Right ventricle myocardium superior (tissue), 1 donor: ENCODE measurements at regions not wholly inside any gene's neighbourhood (a gene's known extent, or its start where the extent isn't known, plus 50 kb on each side); places are given as distances from the start of the nearest gene placed in this dataset.
"Not testable (repeated sequence)": the region's sequence is repeated elsewhere in the genome, so short reads cannot be mapped to it uniquely, and the experiment has no call there.

Source experiments
- ATAC-seq: fragments of 200-7000 bp; cut with Tn5 transposase; one replicate; pipeline ENCODE4 v1.9.1; 2020; ENCODE audit warnings: mild to moderate bottlenecking; ENCODE audit not compliant: poor library complexity
- DNase-seq: peaks from one replicate; pipeline ENCODE4 v3.0.0-alpha.2; 2020
- intact Hi-C: fragments of 100-400 bp; cut with DNase I; formaldehyde crosslinking; loops from one replicate; pipeline ENCODE4 v1.11.2; 2022
- donor health status: DM: no; HTN: yes; CAD: no; lungs with severe emphysema.

GRCh38 chr16:65833171-65833871, 533.2 kb upstream of the CDH5 start:
- DNase-seq (no peak), ATAC-seq (no peak)
- intact Hi-C loops = no loop called here

- intact Hi-C loops = no loop called here
- ATAC-seq = no peak
- DNase-seq = no peak
Observed at GRCh38 chr16:65832679-65833078, 533.8 kb upstream of the CDH5 start.

DNA sequence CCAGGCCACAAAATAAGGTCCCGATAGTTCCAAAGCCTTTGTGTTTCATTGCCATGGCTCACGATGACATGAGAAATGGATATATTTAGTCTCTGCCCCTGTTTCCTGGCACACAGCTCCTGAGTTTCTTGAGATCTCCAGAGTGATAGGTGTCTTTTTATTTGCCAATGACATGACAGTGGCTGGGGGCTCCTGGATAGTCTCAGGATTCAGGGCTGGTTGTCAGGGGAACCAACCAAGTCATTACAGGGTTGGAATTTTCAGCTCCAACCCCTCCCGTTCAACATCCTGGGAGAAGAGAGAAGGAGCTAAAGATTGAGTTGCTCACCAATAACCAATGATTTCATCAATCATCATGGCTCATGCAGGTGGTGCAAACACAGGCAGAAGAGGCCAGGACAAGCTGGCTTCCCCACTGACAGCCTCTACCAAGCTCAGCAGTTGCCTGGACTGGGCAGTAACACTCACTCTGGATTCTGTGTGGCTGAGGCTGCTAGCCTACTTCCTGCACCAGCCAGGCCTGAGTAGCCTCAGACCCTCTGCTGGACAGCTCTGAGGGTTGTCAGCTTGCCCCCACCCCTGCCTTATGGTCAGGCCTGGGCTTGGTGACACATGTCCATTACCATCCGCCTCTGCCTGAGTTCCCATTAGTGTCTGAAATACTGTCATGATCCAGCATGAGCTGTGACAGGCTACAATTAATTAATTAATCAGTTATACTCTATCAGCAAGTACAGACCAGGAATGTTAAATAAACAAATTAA, 534.4 kb upstream of the CDH5 start:
- DNase-seq (no peak), ATAC-seq (no peak)
- intact Hi-C loops = no loop called here

- DNase-seq (no peak), ATAC-seq (no peak)
- intact Hi-C loops = no loop called here
Observed at GRCh38 chr16:65829076-65829475, 537.4 kb upstream of the CDH5 start.

DNA sequence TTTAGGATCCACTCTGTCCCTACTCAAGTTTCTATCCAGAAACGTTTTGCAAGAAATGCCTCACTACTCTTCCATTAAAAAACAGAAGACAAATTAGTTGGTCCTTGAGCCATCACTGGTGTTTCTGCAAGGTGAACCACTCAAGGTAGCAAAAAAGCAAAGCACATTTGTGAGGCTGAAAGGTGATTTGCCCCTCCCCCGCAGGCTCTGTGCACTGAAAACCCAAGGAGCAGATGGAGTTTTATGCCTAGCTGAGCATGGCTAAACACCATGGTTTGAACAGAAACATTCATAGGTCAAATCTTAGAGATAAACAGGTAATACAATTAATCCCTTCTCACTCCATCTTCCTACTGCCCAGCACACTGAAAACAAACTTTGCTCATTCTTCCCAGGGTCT, 538.2 kb upstream of the CDH5 start:
- DNase-seq (no peak), ATAC-seq (no peak)
- intact Hi-C loops = no loop called here

DNA sequence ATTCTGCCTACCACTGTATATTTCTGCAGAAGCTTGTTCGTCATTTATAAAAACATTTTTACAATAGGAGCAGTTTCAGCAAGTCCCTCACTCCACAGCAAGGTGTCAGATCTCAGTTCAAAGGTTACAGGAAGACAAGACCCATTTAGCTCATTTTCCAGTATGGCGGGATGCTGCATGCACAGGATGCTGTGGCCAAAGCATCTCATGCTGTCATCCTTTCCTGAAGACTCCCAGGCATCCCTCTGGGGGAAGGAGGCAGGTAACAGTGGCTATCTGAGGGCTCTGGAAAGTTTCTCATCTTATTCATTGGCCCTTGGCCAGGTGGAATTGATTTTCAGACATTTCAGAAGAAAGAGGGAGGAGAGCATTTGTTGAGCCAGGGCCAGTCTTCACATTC, 539.3 kb upstream of the CDH5 start:
- intact Hi-C loops = no loop called here
- no peak for ATAC-seq
- DNase-seq = no peak

DNA sequence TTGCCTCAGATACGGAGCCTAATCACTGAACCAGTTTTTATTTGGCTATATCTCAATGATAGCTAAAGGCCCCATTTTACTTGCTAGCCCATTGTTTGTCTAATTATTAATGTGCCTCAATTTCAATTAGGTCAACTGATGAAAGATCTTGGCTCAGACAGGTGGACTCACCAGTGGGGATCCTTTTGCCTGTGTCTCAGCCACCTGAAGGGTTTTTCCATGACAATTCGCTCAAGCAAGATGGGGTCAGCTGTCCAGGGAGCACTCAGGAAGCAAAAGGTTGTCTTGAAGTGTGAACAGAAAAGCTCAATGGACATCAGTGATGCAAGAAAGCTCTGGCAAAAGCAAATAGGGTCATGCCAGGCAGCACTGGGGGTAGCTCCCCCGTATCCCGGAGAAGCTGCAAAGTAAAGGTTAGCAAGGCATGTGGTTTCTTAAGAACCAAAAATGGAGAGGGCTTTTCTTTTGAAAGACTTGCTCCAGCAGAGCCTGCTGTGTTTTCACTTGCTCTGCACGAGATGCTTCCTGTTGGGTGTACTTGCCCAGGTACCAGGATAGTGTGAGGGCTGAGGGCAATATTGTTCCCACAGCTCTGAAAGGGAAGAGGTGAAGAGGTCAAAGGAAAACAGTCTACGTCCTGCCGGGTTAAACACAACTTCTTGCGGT, 541.2 kb upstream of the CDH5 start:
- ATAC-seq = no peak
- no peak for DNase-seq
- intact Hi-C loops = no loop called here

- ATAC-seq (no peak), DNase-seq (no peak)
- intact Hi-C loops = no loop called here
Observed at GRCh38 chr16:65822148-65822547, 544.3 kb upstream of the CDH5 start.

- intact Hi-C loops = no loop called here
- ATAC-seq = no peak
- no peak for DNase-seq
Observed at GRCh38 chr16:65819136-65819898, 547.2 kb upstream of the CDH5 start.

GRCh38 chr16:65817799-65818198, 548.7 kb upstream of the CDH5 start:
- no peak for ATAC-seq
- no peak for DNase-seq
- intact Hi-C loops = no loop called here

GRCh38 chr16:65817066-65817465, 549.4 kb upstream of the CDH5 start:
- intact Hi-C loops = no loop called here
- ATAC-seq (no peak), DNase-seq (no peak)

DNA sequence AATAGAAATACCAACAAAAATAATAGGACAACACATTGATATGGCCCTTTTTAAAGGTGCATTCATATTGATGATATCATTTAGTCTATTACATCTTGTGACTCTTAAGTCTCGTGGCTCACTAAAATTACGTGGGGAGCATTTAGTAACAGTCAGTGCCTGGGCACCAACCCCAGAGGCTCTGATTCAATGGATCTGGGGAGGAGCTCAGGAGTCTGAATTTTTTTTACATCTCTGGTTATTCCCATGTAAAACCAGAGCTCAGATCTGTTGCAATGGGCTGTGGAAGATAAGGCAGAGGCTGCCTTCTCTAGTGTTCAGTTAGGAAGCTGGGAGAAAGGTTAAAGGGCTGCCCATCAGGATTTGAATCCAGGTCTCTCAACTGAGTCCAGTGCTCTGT, 549.9 kb upstream of the CDH5 start:
- DNase-seq = no peak
- ATAC-seq = no peak
- intact Hi-C loops = no loop called here

DNA sequence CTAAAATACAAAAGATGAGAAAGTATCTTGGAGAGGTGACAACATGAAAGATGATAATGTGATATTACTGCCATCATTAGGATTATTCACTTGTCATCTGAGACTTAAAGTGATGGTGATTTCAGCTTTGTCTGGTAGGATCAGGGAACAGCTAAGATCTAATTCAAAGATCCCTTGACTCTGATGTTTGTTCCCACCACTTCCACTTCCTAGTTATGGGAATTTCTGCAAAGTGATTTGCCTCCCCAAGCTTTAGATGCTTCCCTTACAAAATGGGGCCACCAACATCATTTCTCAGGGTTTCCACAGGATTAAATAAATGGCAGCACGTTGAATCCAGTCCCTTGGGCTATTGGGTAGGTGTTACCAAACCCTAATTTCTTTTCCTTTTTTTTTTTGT, 550.8 kb upstream of the CDH5 start:
- intact Hi-C loops = no loop called here
- DNase-seq = no peak
- ATAC-seq = no peak

DNA sequence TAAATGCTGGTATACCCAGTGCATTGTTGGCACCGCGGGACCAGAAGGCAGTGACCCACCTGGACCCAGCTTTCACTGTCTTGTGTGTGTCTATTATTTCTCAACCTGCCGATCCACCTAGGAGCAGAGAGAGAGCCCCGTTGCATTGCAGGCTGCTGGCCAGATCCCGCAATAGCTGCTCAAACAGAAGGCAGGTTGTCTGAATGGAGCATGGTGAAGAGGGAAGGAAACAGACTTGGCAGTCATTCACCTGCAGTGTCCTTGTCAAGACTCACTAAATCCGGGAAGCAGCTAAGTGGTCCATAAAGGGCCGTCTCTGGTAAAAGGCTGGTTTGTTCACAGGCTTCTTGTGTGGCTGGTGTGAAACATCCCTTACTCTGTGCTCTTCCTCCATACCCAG, 552.6 kb upstream of the CDH5 start:
- intact Hi-C loops, ATAC-seq, DNase-seq: not testable (repeated sequence)

- ATAC-seq (no peak), DNase-seq (no peak)
- intact Hi-C loops = no loop called here
Observed at GRCh38 chr16:65809627-65810026, 556.9 kb upstream of the CDH5 start.

GRCh38 chr16:65808790-65809189, 557.7 kb upstream of the CDH5 start:
- ATAC-seq = no peak
- intact Hi-C loops = no loop called here
- DNase-seq = no peak

GRCh38 chr16:65807858-65808257, 558.6 kb upstream of the CDH5 start:
- intact Hi-C loops = no loop called here
- ATAC-seq (no peak), DNase-seq (no peak)

GRCh38 chr16:65805704-65806103, 560.8 kb upstream of the CDH5 start:
- intact Hi-C loops, DNase-seq, ATAC-seq: not testable (repeated sequence)

GRCh38 chr16:65796481-65796880, 570.0 kb upstream of the CDH5 start:
- ATAC-seq = no peak

More at GRCh38 chr16:65796481-65796880, 570.0 kb upstream of the CDH5 start:
- DNase-seq = no peak
- intact Hi-C loops = no loop called here
